NCI-H2196 treated with DMSO at 0.1 percent for 48 hours (cell line): ENCODE measurements at regions not wholly inside any gene's neighbourhood (a gene's known extent, or its start where the extent isn't known, plus 50 kb on each side); places are given as distances from the start of the nearest gene placed in this dataset.

Source experiments
- DNase-seq: peaks from one replicate; lab custom pipeline; 2025; ENCODE audit not compliant: unreplicated experiment; lab: John Stamatoyannopoulos, UW

GRCh38 chr18:27412556-27412955 lies 227.4 kb upstream of the CHST9 start:
- no peak for DNase-seq

- no peak for DNase-seq
These were observed 226.8 kb upstream of the CHST9 start for GRCh38 chr18:27411911-27412310.

GRCh38 chr18:27411013-27411412 lies 225.9 kb upstream of the CHST9 start:
- DNase-seq = no peak

- no peak for DNase-seq
These were observed 219.7 kb upstream of the CHST9 start for GRCh38 chr18:27404855-27405254.

- DNase-seq = no peak
These were observed 214.9 kb upstream of the CHST9 start for GRCh38 chr18:27400001-27400400.

- DNase-seq = no peak
These were observed 210.6 kb upstream of the CHST9 start for GRCh38 chr18:27395752-27396151.

GRCh38 chr18:27394687-27395086 lies 209.6 kb upstream of the CHST9 start:
- no peak for DNase-seq

- DNase-seq = no peak
These were observed 197.6 kb upstream of the CHST9 start for GRCh38 chr18:27382567-27383216.

GRCh38 chr18:27378431-27379095 lies 193.5 kb upstream of the CHST9 start:
- no peak for DNase-seq

- DNase-seq = no peak
These were observed 192.1 kb upstream of the CHST9 start for GRCh38 chr18:27377251-27377650.

GRCh38 chr18:27372386-27372785 lies 187.3 kb upstream of the CHST9 start:
- DNase-seq = no peak

GRCh38 chr18:27366665-27367064 lies 181.6 kb upstream of the CHST9 start:
- DNase-seq = no peak

GRCh38 chr18:27366151-27366550 lies 181.0 kb upstream of the CHST9 start:
- DNase-seq = no peak

- DNase-seq = no peak
These were observed 178.8 kb upstream of the CHST9 start for GRCh38 chr18:27363872-27364271.

GRCh38 chr18:27361477-27361876 lies 176.4 kb upstream of the CHST9 start:
- DNase-seq = no peak

- no peak for DNase-seq
These were observed 170.2 kb upstream of the CHST9 start for GRCh38 chr18:27355308-27355707.

GRCh38 chr18:27353273-27353672 lies 168.2 kb upstream of the CHST9 start:
- DNase-seq = no peak

- no peak for DNase-seq
These were observed 164.3 kb upstream of the CHST9 start for GRCh38 chr18:27349284-27349882.

- no peak for DNase-seq
These were observed 146.5 kb upstream of the CHST9 start for GRCh38 chr18:27331606-27332005.

- DNase-seq = no peak
These were observed 129.9 kb upstream of the CHST9 start for GRCh38 chr18:27314996-27315395.

- no peak for DNase-seq
These were observed 128.6 kb upstream of the CHST9 start for GRCh38 chr18:27313678-27314077.

GRCh38 chr18:27312853-27313252 lies 127.7 kb upstream of the CHST9 start:
- DNase-seq = no peak

GRCh38 chr18:27312153-27312552 lies 127.0 kb upstream of the CHST9 start:
- no peak for DNase-seq
